GM12878 (cell line): ENCODE measurements at regions not wholly inside any gene's neighbourhood (a gene's known extent, or its start where the extent isn't known, plus 50 kb on each side); places are given as distances from the start of the nearest gene placed in this dataset.

Source experiments
- ATAC-seq: fragments of 200-7000 bp; cut with Tn5 transposase; 3 replicates; pipeline ENCODE4 v1.9.1; 2020; ENCODE audit warnings: mild to moderate bottlenecking, moderate library complexity
- BruUV-seq: library from RNA; stranded (reverse); fragments of 400-500 nt; replicated peaks from 2 replicates; lab custom pipeline; 2021; lab: Mats Ljungman, UMichigan
- CTCF ChIA-PET: fragments of 300-600 bp; sonication (Branson Sonifier 250); formaldehyde crosslinking; extraction: SDS; loops from one replicate; lab custom pipeline; 2021; ENCODE audit warnings: inconsistent platforms; lab: Yijun Ruan, JAX
- POLR2A ChIA-PET: fragments of 350-600 bp; formaldehyde crosslinking; extraction: SDS; loops from one replicate; lab custom pipeline; 2021; ENCODE audit warnings: inconsistent platforms; lab: Charles Lee
- RAD21 ChIA-PET: fragments of 300-600 bp; sonication (Branson Sonifier 250); formaldehyde crosslinking; loops from one replicate; lab custom pipeline; 2023; ENCODE audit warnings: antibody characterized with exemption; ENCODE audit not compliant: unreplicated experiment; lab: Charles Lee
- SMC1A ChIA-PET: fragments of 300-600 bp; sonication (Branson Sonifier 250); formaldehyde crosslinking; loops from one replicate; lab custom pipeline; 2023; ENCODE audit not compliant: unreplicated experiment, uncharacterized antibody; lab: Charles Lee
- DNase-seq: peaks from one replicate; pipeline ENCODE4 v3.0.0-alpha.2; 2011; ENCODE audit warnings: low read depth, low spot score
- FAIRE-seq: peaks from 3 replicates; lab custom pipeline; 2011; peaks lifted over from hg19 to GRCh38; lab: Jason Lieb, UNC
- H2AFZ ChIP-seq: 2 replicates; pipeline ENCODE4 v1.6.0; 2011; ENCODE audit warnings: low read depth, low read length, control low read depth; ENCODE audit not compliant: control insufficient read depth
- H3K27ac ChIP-seq: 2 replicates; pipeline ENCODE4 v1.5.1; 2011; ENCODE audit warnings: control low read depth; ENCODE audit not compliant: control insufficient read depth, insufficient read depth
- H3K27me3 ChIP-seq, 2 experiments: replicated peaks in 1 of 2; 2 replicates each; pipeline versions ENCODE4 v1.6.0 to v1.6.1; 2011; ENCODE audit warnings: low read length in 1 of 2; ENCODE audit not compliant: control insufficient read depth in 2 of 2, insufficient read depth in 2 of 2
- H3K36me3 ChIP-seq, 2 experiments: 2 replicates each; pipeline ENCODE4 v1.5.1; 2011; ENCODE audit warnings: low read length in 1 of 2; ENCODE audit not compliant: control insufficient read depth in 2 of 2, insufficient read depth in 2 of 2
- H3K4me1 ChIP-seq: 2 replicates; pipeline ENCODE4 v1.6.1; 2011; ENCODE audit warnings: mild to moderate bottlenecking, low read length, moderate library complexity, mixed read lengths; ENCODE audit not compliant: control insufficient read depth, insufficient read depth
- H3K4me2 ChIP-seq: 2 replicates; pipeline ENCODE4 v1.6.0; 2011; ENCODE audit warnings: control low read depth; ENCODE audit not compliant: control insufficient read depth, insufficient read depth
- H3K4me3 ChIP-seq: fragments of 200-600 bp; sonication (generic); 2 replicates; pipeline ENCODE4 v1.5.1; 2016
- H3K79me2 ChIP-seq: 2 replicates; pipeline ENCODE4 v1.6.0; 2011; ENCODE audit warnings: low read length; ENCODE audit not compliant: control insufficient read depth, insufficient read depth
- H3K9ac ChIP-seq: 2 replicates; pipeline ENCODE4 v1.8.0; 2011; ENCODE audit warnings: low read length, control low read depth, mixed read lengths; ENCODE audit not compliant: control insufficient read depth, insufficient read depth
- H3K9me3 ChIP-seq: replicated peaks from 3 replicates; pipeline ENCODE4 v1.5.1; 2011; ENCODE audit warnings: mild to moderate bottlenecking, low read length; ENCODE audit not compliant: control insufficient read depth, insufficient read depth
- H4K20me1 ChIP-seq: 2 replicates; pipeline ENCODE4 v1.6.0; 2011; ENCODE audit not compliant: control insufficient read depth, insufficient read depth
- GABPA ChIP-seq: IDR thresholded peaks from 2 replicates; pipeline ENCODE4 v1.6.1; 2014; ENCODE audit warnings: antibody characterized with exemption, low read depth, mild to moderate bottlenecking, inconsistent platforms
- MYB ChIP-seq: fragments of 150-350 bp; IDR thresholded peaks from 2 replicates; pipeline ENCODE4 v1.6.1; 2014; ENCODE audit warnings: mild to moderate bottlenecking, low read depth, low read length, borderline replicate concordance
- SKIL ChIP-seq: fragments of 450-650 bp; IDR thresholded peaks from 2 replicates; pipeline ENCODE4 v1.6.1; 2017; ENCODE audit warnings: mild to moderate bottlenecking, low read depth, inconsistent platforms; ENCODE audit not compliant: poor library complexity, severe bottlenecking
- SRF ChIP-seq, 2 experiments: IDR thresholded peaks; 2 replicates each; pipeline ENCODE4 v1.6.1; 2011; ENCODE audit warnings: low read depth in 2 of 2, low read length in 2 of 2, mild to moderate bottlenecking in 1 of 2, moderate library complexity in 1 of 2
- ZNF217 ChIP-seq: fragments of 450-650 bp; IDR thresholded peaks from 2 replicates; pipeline ENCODE4 v1.6.1; 2017; ENCODE audit warnings: antibody characterized with exemption, mild to moderate bottlenecking
- ZNF592 ChIP-seq: fragments of 450-650 bp; IDR thresholded peaks from 2 replicates; pipeline ENCODE4 v1.6.1; 2017; ENCODE audit warnings: mild to moderate bottlenecking, moderate library complexity
- ZNF622 ChIP-seq: fragments of 450-650 bp; IDR thresholded peaks from 2 replicates; pipeline ENCODE4 v1.6.1; 2017; ENCODE audit warnings: mild to moderate bottlenecking, inconsistent platforms
- in situ Hi-C: fragments of 300-500 bp; cut with MboI; formaldehyde crosslinking; loops from 9 replicates; pipeline ENCODE4 v1.14.3; 2018; ENCODE audit warnings: mixed read lengths
- intact Hi-C: fragments of 100-400 bp; cut with micrococcal nuclease; formaldehyde crosslinking; loops from one replicate; pipeline ENCODE4 v1.14.2; 2022; ENCODE audit not compliant: unreplicated experiment

GRCh38 chr1:80056179-80056578 lies 1049.6 kb upstream of the ADGRL4 start:
- CTCF ChIA-PET, result no interaction called here
- no peaks in the 10 kb centered on the region for H3K27me3 ChIP-seq
- H3K4me1 ChIP-seq, result no peaks in the 10 kb centered on the region
- RAD21 ChIA-PET, result no interaction called here
- in situ Hi-C loops (no loop called here), intact Hi-C loops (no loop called here)
- POLR2A ChIA-PET, result no interaction called here
- no peaks in the 10 kb centered on the region for H4K20me1 ChIP-seq
- ATAC-seq (no peak), FAIRE-seq (no peak), DNase-seq (no peak)
- H3K36me3 ChIP-seq, result no peaks in the 10 kb centered on the region
- no TSS peak for BruUV-seq
- H3K27ac ChIP-seq, result no peak overlapping the region
- H3K4me2 ChIP-seq, result no peak overlapping the region
- TF ChIP-seq SRF (IDR thresholded peaks at IDR 0.05; ENCODE audit: low read depth in 2 of 2, low read length in 2 of 2) (no peak), MYB (no peak), SKIL (no peak), ZNF217 (no peak), GABPA (no peak), ZNF592 (no peak), ZNF622 (no peak)
- H2AFZ ChIP-seq, result no peak overlapping the region
- H3K4me3 ChIP-seq, result no peak overlapping the region
- H3K9me3 ChIP-seq, result no peaks in the 10 kb centered on the region
- SMC1A ChIA-PET, result no interaction called here
- no peak overlapping the region for H3K9ac ChIP-seq
- H3K79me2 ChIP-seq, result no peaks in the 10 kb centered on the region
